NCI-H526 (cell line): ENCODE measurements at regions not wholly inside any gene's neighbourhood (a gene's known extent, or its start where the extent isn't known, plus 50 kb on each side); places are given as distances from the start of the nearest gene placed in this dataset.

ENCODE experiments used
- DNase-seq, 2 experiments: peaks; one replicate each; lab custom pipeline; 2025; lab: John Stamatoyannopoulos, UW

- no peak for DNase-seq
Measured at GRCh38 chr10:57788117-57788516, 479.6 kb downstream of the IPMK start.

GRCh38 chr10:57786850-57787750, 480.6 kb downstream of the IPMK start:
- DNase-seq = peak; percentile 7 to 43

DNA sequence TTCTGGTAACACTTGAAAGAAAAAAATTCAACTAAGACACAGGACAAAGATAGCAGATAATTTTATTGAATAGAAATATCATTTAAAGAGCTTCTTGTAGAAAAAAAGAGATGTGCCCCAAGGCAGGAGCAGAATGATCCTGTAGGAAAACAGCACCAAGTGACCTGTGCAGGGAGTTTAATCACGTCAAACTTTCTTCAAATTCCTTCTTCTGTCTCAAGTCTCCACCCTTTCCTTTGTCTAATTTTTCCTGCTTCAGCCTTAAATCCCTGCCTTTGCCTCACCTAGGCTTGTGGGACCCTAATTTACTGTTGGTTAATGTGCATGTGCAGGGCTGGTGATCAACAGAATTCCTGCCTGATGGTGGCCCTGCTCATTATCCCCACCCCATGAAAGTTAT, 481.4 kb downstream of the IPMK start:
- no peak for DNase-seq

DNA sequence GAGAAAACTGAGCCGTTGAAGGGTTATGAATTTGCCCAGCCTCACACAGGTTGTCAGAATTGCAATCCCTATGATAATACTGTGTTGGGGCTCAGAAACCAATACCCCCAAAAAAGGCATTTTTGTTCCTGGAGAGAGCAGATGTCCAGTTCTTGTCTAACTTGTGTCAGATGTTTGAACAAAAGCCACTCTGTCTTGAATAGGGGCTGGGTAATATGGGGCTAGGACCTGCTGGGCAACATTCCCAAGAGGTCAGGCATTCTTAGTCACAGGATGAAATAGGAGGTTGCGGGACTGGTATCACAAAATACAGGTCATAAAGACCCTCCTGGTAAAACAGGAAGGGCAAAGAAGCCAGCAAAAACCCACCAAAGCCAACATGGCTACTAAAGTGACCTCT, 482.1 kb downstream of the IPMK start:
- DNase-seq = no peak

GRCh38 chr10:57785068-57785467, 482.6 kb downstream of the IPMK start:
- no peak for DNase-seq

DNA sequence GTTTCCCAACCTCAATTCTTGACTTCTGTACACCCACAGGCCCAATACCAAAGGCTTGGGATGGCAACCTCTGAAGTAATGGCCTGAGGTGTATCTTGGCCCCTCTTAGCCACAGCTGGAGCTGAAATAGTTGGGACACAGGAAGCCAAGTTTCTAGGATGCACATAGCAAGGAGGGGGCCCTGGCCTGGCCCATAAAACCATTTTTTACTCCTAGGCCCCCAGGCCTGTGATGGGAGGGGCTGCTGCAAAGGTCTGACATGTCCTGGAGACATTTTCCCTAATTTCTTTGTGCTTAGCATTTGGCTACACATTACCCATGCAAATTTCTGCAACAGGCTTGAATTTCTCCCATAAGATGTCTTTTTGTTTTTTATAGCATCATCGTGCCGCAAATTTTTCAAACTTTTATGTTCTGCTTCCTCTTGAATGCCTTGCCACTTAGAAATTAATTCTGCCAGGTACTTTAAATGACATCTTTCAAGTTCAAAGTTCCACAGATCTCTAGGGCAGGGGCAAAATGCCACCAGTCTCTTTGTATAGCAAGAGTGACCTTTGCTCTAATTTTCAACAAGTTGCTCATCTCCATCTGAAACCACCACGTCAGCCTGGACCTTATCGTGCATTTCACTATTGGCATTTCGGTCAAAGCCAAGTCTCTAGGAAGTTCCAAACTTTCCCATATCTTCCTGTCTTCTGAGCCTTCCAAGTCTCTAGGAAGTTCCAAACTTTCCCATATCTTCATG, 490.8 kb downstream of the IPMK start:
- DNase-seq = no peak

DNA sequence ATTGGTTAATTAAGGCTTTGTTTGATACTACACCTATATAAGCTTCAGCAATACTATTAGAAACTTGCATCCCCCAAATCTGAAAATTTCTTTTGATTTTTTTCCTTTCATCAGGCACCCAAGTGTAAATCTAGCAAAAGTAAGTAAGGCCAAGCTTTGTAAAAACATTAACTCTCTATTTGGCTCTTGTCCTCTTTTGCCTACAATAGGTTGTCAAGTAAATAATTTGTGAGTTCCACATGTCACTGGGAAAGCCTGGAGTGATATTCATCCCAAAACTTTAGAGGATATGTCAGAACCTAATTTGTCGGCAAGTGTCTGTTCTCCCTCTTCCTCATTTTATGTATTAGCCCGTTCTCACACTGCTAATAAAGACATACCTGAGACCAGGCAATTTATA, 492.4 kb downstream of the IPMK start:
- DNase-seq = no peak

GRCh38 chr10:57769298-57769697, 498.4 kb downstream of the IPMK start:
- DNase-seq = no peak

GRCh38 chr10:57759777-57760176, 507.9 kb downstream of the IPMK start:
- no peak for DNase-seq

DNA sequence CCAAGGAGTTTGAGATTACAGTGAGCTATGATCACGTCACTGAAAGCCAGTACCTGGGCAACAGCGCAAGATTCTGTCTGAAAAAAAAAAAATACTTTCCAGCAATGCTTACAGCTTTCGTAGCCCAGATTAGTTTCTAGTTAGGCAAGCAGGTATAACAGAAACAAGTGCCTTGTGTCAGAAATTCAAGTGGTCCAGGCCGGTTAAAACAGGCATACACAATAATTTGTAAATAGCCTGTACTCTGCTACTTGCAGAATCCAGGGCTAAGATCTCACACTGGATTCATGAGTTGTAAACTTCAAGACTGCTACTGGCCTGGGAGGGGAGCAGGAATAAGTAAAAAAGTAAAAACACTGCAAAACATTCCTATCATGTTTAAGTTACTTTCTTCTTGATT, 512.9 kb downstream of the IPMK start:
- no peak for DNase-seq

DNA sequence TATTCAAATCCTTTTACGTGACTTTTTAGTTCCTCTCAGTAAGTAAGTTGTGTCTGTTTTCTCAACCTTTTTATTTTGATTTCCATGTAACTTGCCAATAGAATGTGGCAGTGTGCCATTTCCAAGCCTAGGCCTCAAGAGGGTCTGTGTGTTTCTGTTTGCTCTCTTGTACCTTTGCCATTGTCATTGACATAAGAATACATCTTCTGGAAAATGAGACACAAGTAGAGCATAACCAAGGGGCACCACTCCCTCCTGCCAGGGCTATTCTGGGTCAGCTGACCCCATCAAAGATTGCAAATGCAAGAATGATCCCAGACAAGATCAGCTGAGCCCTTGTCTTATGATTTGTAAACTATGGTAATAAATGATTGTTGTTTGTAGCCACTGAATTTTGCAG, 524.0 kb downstream of the IPMK start:
- no peak for DNase-seq

DNA sequence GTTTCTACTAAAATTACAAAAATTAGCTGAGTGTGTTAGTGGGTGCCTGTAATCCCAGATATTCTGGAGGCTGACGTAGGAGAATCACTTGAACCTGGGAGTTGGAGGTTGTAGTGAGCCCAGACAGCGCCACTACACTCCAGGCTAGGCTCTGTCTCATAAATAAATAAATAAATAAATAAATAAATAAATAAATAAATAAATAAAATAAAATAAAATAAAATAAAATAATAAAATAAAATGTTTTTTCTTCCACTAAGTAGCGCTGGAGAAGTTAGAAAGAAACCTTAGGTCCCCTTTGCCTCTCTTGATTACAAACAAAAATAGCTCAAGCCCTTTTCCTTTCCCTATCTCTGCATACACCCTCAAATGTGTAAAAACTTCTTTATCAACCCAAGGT, 525.9 kb downstream of the IPMK start:
- DNase-seq = no peak

- no peak for DNase-seq
Measured at GRCh38 chr10:57723305-57723704, 544.4 kb downstream of the IPMK start.

GRCh38 chr10:57716884-57717283, 550.8 kb downstream of the IPMK start:
- DNase-seq = peak; percentile 15 to 35

DNA sequence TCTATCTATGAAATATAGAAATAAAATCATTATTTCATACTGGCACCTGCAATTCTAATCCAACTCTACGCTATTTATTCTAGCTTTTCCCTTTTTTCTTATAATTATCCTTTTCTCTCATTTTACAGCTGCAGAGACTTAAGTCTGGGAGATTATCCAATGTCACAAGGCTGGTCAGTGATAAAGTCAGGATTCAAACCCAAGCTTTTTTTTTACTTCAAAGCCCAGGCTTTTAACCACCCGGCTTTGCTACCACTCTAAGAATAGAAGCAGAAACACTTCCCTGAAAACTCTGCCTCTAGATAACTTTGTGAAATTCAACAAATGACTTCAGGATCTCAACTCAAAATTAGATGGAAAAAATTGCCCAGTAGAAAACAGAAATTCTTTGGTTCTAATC, 552.5 kb downstream of the IPMK start:
- DNase-seq = no peak

GRCh38 chr10:57707300-57707658, 560.4 kb downstream of the IPMK start:
- no peak for DNase-seq

GRCh38 chr10:57706576-57707299, 561.0 kb downstream of the IPMK start:
- no peak for DNase-seq

DNA sequence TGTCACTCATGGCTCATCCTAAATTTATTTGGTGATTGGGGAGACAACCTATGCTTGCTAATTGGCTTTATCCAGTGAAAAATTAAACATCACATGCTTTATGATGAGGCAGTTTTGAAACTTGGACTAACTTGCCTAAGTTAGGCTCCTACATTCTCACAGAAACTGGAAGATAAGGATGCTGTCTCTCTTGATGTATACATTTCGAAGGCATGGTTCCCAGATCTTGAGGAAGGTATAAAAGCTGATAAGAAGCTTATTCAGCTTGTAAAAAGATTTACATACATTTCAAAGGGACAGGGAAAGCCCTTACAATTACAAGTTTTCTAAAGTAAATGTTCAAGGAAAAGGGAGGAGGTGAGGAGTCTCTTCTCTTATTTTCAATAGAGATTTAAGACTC, 561.7 kb downstream of the IPMK start:
- DNase-seq = no peak

DNA sequence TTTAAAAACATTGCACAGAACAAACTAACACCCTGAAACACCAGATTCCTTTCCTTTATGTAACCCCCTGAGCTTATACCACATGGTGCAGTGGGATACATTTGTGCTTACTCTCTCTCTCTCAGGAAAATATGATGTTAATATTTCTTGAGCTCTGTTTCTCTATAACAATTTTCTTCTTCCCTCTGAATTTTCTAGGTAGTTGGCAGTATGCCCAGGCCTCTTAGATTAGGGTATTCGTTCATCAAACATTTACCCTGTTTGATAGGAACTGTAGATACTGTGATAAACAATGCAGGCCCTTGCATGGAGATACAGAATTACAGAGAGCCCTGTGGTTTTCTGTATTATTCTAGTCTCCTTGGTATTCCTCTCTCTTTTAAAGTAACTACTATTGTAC, 567.8 kb downstream of the IPMK start:
- no peak for DNase-seq

GRCh38 chr10:57696641-57697040, 571.1 kb downstream of the IPMK start:
- DNase-seq = no peak

- no peak for DNase-seq
Measured at GRCh38 chr10:57694956-57695608, 572.6 kb downstream of the IPMK start.

DNA sequence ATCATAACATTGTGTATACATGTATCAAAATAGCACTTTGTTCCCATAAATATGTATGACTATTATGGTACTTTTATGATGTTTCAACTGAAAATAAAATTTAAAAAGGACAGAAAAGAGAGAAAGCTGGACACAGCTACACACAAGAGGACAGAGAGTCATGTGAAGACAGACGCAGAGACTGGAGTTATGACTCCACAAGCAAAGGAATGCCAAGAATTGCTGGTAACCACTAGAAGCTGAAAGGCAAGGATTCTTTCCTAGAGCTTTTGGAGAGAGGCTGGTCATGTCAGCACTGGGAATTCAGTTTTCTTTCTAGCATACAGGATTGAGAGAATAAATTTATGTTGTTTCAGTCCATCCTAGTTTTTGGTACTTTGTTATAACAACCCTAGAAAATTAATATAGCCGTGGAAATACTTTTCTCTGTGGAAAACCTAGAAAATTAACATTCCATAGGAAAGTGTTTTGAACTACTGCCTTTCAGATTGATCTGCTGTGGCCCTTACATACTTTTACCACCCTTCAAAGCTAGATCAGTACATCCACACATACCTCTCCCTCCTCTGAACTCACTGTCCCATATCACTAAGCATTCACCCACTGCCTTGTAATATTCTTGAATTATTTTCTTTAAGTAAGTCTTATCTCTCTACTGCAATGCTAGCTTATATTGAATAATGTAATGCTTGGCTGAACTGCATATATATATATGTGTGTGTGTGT, 575.3 kb downstream of the IPMK start:
- DNase-seq = no peak
